ENCODE measurements at regions not wholly inside any gene's neighbourhood (a gene's known extent, or its start where the extent isn't known, plus 50 kb on each side); places are given as distances from the start of the nearest gene placed in this dataset.

GRCh38 chr6:148239215-148239614 lies 103.4 kb upstream of the SASH1 start:
- no peak for TF ChIP-seq CTCF (IDR thresholded peaks at IDR 0.05)
- TF ChIP-seq POLR2A (IDR thresholded peaks at IDR 0.05) = no peak

All from body of pancreas (tissue), 4 donors.